ENCODE measurements at regions not wholly inside any gene's neighbourhood (a gene's known extent, or its start where the extent isn't known, plus 50 kb on each side); places are given as distances from the start of the nearest gene placed in this dataset.

- DNase-seq: no peak
- TF ChIP-seq, protein P1, sequence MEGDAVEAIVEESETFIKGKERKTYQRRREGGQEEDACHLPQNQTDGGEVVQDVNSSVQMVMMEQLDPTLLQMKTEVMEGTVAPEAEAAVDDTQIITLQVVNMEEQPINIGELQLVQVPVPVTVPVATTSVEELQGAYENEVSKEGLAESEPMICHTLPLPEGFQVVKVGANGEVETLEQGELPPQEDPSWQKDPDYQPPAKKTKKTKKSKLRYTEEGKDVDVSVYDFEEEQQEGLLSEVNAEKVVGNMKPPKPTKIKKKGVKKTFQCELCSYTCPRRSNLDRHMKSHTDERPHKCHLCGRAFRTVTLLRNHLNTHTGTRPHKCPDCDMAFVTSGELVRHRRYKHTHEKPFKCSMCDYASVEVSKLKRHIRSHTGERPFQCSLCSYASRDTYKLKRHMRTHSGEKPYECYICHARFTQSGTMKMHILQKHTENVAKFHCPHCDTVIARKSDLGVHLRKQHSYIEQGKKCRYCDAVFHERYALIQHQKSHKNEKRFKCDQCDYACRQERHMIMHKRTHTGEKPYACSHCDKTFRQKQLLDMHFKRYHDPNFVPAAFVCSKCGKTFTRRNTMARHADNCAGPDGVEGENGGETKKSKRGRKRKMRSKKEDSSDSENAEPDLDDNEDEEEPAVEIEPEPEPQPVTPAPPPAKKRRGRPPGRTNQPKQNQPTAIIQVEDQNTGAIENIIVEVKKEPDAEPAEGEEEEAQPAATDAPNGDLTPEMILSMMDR (IDR thresholded peaks at IDR 0.05): no peak
- no peak for TF ChIP-seq POLR2A (IDR thresholded peaks at IDR 0.05)
- Histone ChIP-seq H3K4me3 (no peak overlapping the region), H3K9me3 (replicated peaks in 1 of 3) (no peaks in the 10 kb centered on the region), H3K27me3 (peaks cover 3% of the 10 kb centered on the region), H3K4me1 (replicated peaks in 1 of 2) (no peaks in the 10 kb centered on the region), H3K36me3 (replicated peaks in 1 of 2) (no peaks in the 10 kb centered on the region), H3K27ac (no peak overlapping the region)
- 81 to 89% (median 84%) methylated on average over 5 of the region's 5 CpGs for WGBS, 4 donors
- intact Hi-C loops (cut with DNase I): no loop called here
Measured at GRCh38 chr22:44601725-44602124, 100.3 kb upstream of the PRR5 start.

GRCh38 chr22:44601189-44601588 is 100.8 kb upstream of the PRR5 start:
- peaks cover 3% of the 10 kb centered on the region for H3K27me3 ChIP-seq
- no peak for DNase-seq
- TF ChIP-seq, protein P1 (IDR thresholded peaks at IDR 0.05): no peak
- no peak for TF ChIP-seq POLR2A (IDR thresholded peaks at IDR 0.05)
- intact Hi-C loops (cut with DNase I): no loop called here
- H3K27ac ChIP-seq: no peak overlapping the region
- H3K9me3 ChIP-seq (replicated peaks in 1 of 3): no peaks in the 10 kb centered on the region
- no peak overlapping the region for H3K4me3 ChIP-seq
- 81 to 94% (median 83%) methylated on average over 6 to 7 of the region's 7 CpGs for WGBS, 4 donors
- no peaks in the 10 kb centered on the region for H3K4me1 ChIP-seq (replicated peaks in 1 of 2)
- no peaks in the 10 kb centered on the region for H3K36me3 ChIP-seq (replicated peaks in 1 of 2)

DNA sequence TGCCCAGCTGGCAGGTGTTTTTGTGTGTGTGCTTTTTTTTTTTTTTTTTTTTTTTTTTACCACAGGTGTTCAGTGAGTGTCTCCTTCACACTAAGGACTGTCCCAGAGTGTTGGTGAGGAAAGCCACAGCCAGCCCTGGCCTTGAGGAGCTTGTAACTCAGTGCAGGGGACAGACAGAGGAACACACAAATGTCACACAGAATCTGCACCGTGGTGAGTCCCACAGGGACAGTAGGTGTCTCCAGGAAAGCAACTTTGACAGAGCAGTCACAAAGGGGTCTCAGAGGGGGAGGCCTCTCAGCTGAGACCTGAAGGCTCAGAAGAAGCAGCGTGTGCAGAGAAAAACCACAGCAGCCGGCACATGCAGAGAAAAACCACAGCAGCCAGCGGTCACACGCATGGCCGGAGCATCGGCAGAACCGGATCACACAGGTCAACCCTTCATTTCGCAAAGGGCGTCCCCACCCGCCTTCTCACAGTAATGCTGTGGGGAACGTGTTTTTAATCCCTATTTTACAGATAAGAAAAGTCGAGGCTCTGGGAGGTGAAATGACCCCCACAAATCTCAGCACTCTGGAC is 101.7 kb upstream of the PRR5 start:
- no peak for DNase-seq
- peaks cover 3% of the 10 kb centered on the region for H3K27me3 ChIP-seq
- no peaks in the 10 kb centered on the region for H3K9me3 ChIP-seq (replicated peaks in 1 of 3)
- 80 to 89% (median 82%) methylated on average over 10 to 13 of the region's 13 CpGs for WGBS, 4 donors
- no peak overlapping the region for H3K4me3 ChIP-seq
- H3K4me1 ChIP-seq (replicated peaks in 1 of 2): no peaks in the 10 kb centered on the region
- TF ChIP-seq, protein P1 (IDR thresholded peaks at IDR 0.05): no peak
- no peak for TF ChIP-seq POLR2A (IDR thresholded peaks at IDR 0.05)
- no peak overlapping the region for H3K27ac ChIP-seq
- intact Hi-C loops (cut with DNase I): no loop called here
- H3K36me3 ChIP-seq (replicated peaks in 1 of 2): no peaks in the 10 kb centered on the region

DNA sequence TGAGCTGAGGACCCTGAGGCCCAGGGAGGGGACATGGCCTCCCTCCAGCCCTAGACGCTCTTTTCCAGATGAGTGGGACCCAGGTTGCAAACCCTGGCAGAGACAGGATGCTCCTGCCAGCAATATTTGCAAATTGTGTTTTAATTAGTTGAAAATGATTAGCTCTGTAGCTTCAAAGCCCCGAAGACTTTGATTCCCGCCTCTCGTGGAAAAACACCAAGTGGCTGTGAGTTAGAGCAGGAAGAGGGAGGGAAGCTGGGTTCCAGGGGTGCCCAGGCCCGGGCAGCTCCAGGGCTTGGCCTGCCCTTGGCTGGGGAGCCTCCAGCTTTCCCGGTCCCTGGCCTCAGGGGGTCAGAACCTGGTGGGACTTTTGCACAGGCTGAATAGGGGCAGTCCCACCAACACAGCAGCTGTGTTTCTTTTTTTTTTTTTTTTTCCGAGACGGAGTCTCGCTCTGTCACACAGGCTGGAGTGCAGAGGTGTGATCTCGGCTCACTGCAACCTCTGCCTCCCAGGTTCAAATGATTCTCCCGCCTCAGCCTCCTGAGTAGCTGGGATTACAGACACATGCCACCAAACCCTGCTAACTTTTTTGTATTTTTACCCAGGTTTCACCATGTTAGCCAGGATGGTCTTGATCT is 101.6 kb upstream of the RTL6 start:
- 76 to 86% (median 83%) methylated on average over 11 of the region's 11 CpGs for WGBS, 4 donors
- no peak for DNase-seq
- no peak overlapping the region for H3K4me3 ChIP-seq
- TF ChIP-seq POLR2A (IDR thresholded peaks at IDR 0.05): no peak
- TF ChIP-seq, protein P1 (IDR thresholded peaks at IDR 0.05): no peak
- no peak overlapping the region for H3K27ac ChIP-seq
- H3K27me3 ChIP-seq: peaks cover 3% of the 10 kb centered on the region
- no peaks in the 10 kb centered on the region for H3K4me1 ChIP-seq (replicated peaks in 1 of 2)
- H3K36me3 ChIP-seq (replicated peaks in 1 of 2): no peaks in the 10 kb centered on the region
- intact Hi-C loops (cut with DNase I): no loop called here
- H3K9me3 ChIP-seq (replicated peaks in 1 of 3): no peaks in the 10 kb centered on the region
